ENCODE measurements at regions not wholly inside any gene's neighbourhood (a gene's known extent, or its start where the extent isn't known, plus 50 kb on each side); places are given as distances from the start of the nearest gene placed in this dataset.
"Not testable (repeated sequence)": the region's sequence is repeated elsewhere in the genome, so short reads cannot be mapped to it uniquely, and the experiment has no call there.

- Histone ChIP-seq H3K36me3 (ENCODE audit: control insufficient read depth, low read depth, low read length) (no peaks in the 10 kb centered on the region), H3K27ac (ENCODE audit: low read length) (no peak overlapping the region), H3K9me3 (ENCODE audit: control insufficient read depth, low read depth, low read length) (no peaks in the 10 kb centered on the region), H3K4me3 (ENCODE audit: low read length) (no peak overlapping the region), H3K9ac (ENCODE audit: low read length) (no peak overlapping the region), H3K27me3 (ENCODE audit: control insufficient read depth, insufficient read depth, low read length) (no peaks in the 10 kb centered on the region), H3K4me1 (ENCODE audit: control insufficient read depth, low read depth, low read length) (no peaks in the 10 kb centered on the region)
Measured at GRCh38 chr10:56104487-56104886, 256.6 kb downstream of the ZWINT start.

- H3K9me3 ChIP-seq (ENCODE audit: control insufficient read depth, low read depth, low read length): no peaks in the 10 kb centered on the region
- H3K9ac ChIP-seq (ENCODE audit: low read length): no peak overlapping the region
- no peaks in the 10 kb centered on the region for H3K27me3 ChIP-seq (ENCODE audit: control insufficient read depth, insufficient read depth, low read length)
- no peak overlapping the region for H3K4me3 ChIP-seq (ENCODE audit: low read length)
- no peak overlapping the region for H3K27ac ChIP-seq (ENCODE audit: low read length)
- H3K36me3 ChIP-seq (ENCODE audit: control insufficient read depth, low read depth, low read length): no peaks in the 10 kb centered on the region
- no peaks in the 10 kb centered on the region for H3K4me1 ChIP-seq (ENCODE audit: control insufficient read depth, low read depth, low read length)
Measured at GRCh38 chr10:56096226-56096517, 264.9 kb downstream of the ZWINT start.

- H3K9me3 ChIP-seq (ENCODE audit: control insufficient read depth, low read depth, low read length): no peaks in the 10 kb centered on the region
- H3K4me1 ChIP-seq (ENCODE audit: control insufficient read depth, low read depth, low read length): no peaks in the 10 kb centered on the region
- H3K27ac ChIP-seq (ENCODE audit: low read length): no peak overlapping the region
- H3K27me3 ChIP-seq (ENCODE audit: control insufficient read depth, insufficient read depth, low read length): no peaks in the 10 kb centered on the region
- H3K9ac ChIP-seq (ENCODE audit: low read length): no peak overlapping the region
- H3K36me3 ChIP-seq (ENCODE audit: control insufficient read depth, low read depth, low read length): no peaks in the 10 kb centered on the region
- no peak overlapping the region for H3K4me3 ChIP-seq (ENCODE audit: low read length)
Measured at GRCh38 chr10:56095506-56096225, 265.4 kb downstream of the ZWINT start.

GRCh38 chr10:56093645-56094044, 267.4 kb downstream of the ZWINT start:
- not testable (repeated sequence) for H3K27ac ChIP-seq (ENCODE audit: low read length); H3K4me1 ChIP-seq (ENCODE audit: control insufficient read depth, low read depth, low read length); H3K36me3 ChIP-seq (ENCODE audit: control insufficient read depth, low read depth, low read length); H3K4me3 ChIP-seq (ENCODE audit: low read length); H3K27me3 ChIP-seq (ENCODE audit: control insufficient read depth, insufficient read depth, low read length); H3K9me3 ChIP-seq (ENCODE audit: control insufficient read depth, low read depth, low read length); H3K9ac ChIP-seq (ENCODE audit: low read length)

- no peak overlapping the region for H3K4me3 ChIP-seq (ENCODE audit: low read length)
- H3K9me3 ChIP-seq (ENCODE audit: control insufficient read depth, low read depth, low read length): no peaks in the 10 kb centered on the region
- no peak overlapping the region for H3K27ac ChIP-seq (ENCODE audit: low read length)
- H3K4me1 ChIP-seq (ENCODE audit: control insufficient read depth, low read depth, low read length): no peaks in the 10 kb centered on the region
- no peaks in the 10 kb centered on the region for H3K36me3 ChIP-seq (ENCODE audit: control insufficient read depth, low read depth, low read length)
- no peak overlapping the region for H3K9ac ChIP-seq (ENCODE audit: low read length)
- no peaks in the 10 kb centered on the region for H3K27me3 ChIP-seq (ENCODE audit: control insufficient read depth, insufficient read depth, low read length)
Measured at GRCh38 chr10:56091872-56092271, 269.2 kb downstream of the ZWINT start.

- Histone ChIP-seq H3K9ac (ENCODE audit: low read length) (no peak overlapping the region), H3K4me3 (ENCODE audit: low read length) (no peak overlapping the region), H3K9me3 (ENCODE audit: control insufficient read depth, low read depth, low read length) (no peaks in the 10 kb centered on the region), H3K36me3 (ENCODE audit: control insufficient read depth, low read depth, low read length) (no peaks in the 10 kb centered on the region), H3K27ac (ENCODE audit: low read length) (no peak overlapping the region), H3K27me3 (ENCODE audit: control insufficient read depth, insufficient read depth, low read length) (no peaks in the 10 kb centered on the region), H3K4me1 (ENCODE audit: control insufficient read depth, low read depth, low read length) (no peaks in the 10 kb centered on the region)
Measured at GRCh38 chr10:56090914-56091540, 270.0 kb downstream of the ZWINT start.

GRCh38 chr10:56085406-56086122, 275.5 kb downstream of the ZWINT start:
- H3K27ac ChIP-seq (ENCODE audit: low read length): no peak overlapping the region
- no peak overlapping the region for H3K4me3 ChIP-seq (ENCODE audit: low read length)
- H3K27me3 ChIP-seq (ENCODE audit: control insufficient read depth, insufficient read depth, low read length): no peaks in the 10 kb centered on the region
- H3K9me3 ChIP-seq (ENCODE audit: control insufficient read depth, low read depth, low read length): no peaks in the 10 kb centered on the region
- no peaks in the 10 kb centered on the region for H3K36me3 ChIP-seq (ENCODE audit: control insufficient read depth, low read depth, low read length)
- H3K9ac ChIP-seq (ENCODE audit: low read length): no peak overlapping the region
- H3K4me1 ChIP-seq (ENCODE audit: control insufficient read depth, low read depth, low read length): no peaks in the 10 kb centered on the region

GRCh38 chr10:56082169-56082568, 278.9 kb downstream of the ZWINT start:
- H3K4me1 ChIP-seq (ENCODE audit: control insufficient read depth, low read depth, low read length): no peaks in the 10 kb centered on the region
- H3K27me3 ChIP-seq (ENCODE audit: control insufficient read depth, insufficient read depth, low read length): no peaks in the 10 kb centered on the region
- no peak overlapping the region for H3K9ac ChIP-seq (ENCODE audit: low read length)
- no peak overlapping the region for H3K27ac ChIP-seq (ENCODE audit: low read length)
- H3K36me3 ChIP-seq (ENCODE audit: control insufficient read depth, low read depth, low read length): no peaks in the 10 kb centered on the region
- no peak overlapping the region for H3K4me3 ChIP-seq (ENCODE audit: low read length)
- no peaks in the 10 kb centered on the region for H3K9me3 ChIP-seq (ENCODE audit: control insufficient read depth, low read depth, low read length)

GRCh38 chr10:56068473-56069263, 292.4 kb downstream of the ZWINT start:
- no peak overlapping the region for H3K9ac ChIP-seq (ENCODE audit: low read length)
- no peaks in the 10 kb centered on the region for H3K4me1 ChIP-seq (ENCODE audit: control insufficient read depth, low read depth, low read length)
- no peaks in the 10 kb centered on the region for H3K36me3 ChIP-seq (ENCODE audit: control insufficient read depth, low read depth, low read length)
- H3K9me3 ChIP-seq (ENCODE audit: control insufficient read depth, low read depth, low read length): no peaks in the 10 kb centered on the region
- no peaks in the 10 kb centered on the region for H3K27me3 ChIP-seq (ENCODE audit: control insufficient read depth, insufficient read depth, low read length)
- no peak overlapping the region for H3K27ac ChIP-seq (ENCODE audit: low read length)
- H3K4me3 ChIP-seq (ENCODE audit: low read length): no peak overlapping the region

GRCh38 chr10:56068040-56068439, 293.0 kb downstream of the ZWINT start:
- Histone ChIP-seq H3K27ac (ENCODE audit: low read length) (no peak overlapping the region), H3K36me3 (ENCODE audit: control insufficient read depth, low read depth, low read length) (no peaks in the 10 kb centered on the region), H3K9me3 (ENCODE audit: control insufficient read depth, low read depth, low read length) (no peaks in the 10 kb centered on the region), H3K27me3 (ENCODE audit: control insufficient read depth, insufficient read depth, low read length) (no peaks in the 10 kb centered on the region), H3K4me1 (ENCODE audit: control insufficient read depth, low read depth, low read length) (no peaks in the 10 kb centered on the region), H3K4me3 (ENCODE audit: low read length) (no peak overlapping the region), H3K9ac (ENCODE audit: low read length) (no peak overlapping the region)

GRCh38 chr10:56063642-56064041, 297.4 kb downstream of the ZWINT start:
- no peaks in the 10 kb centered on the region for H3K4me1 ChIP-seq (ENCODE audit: control insufficient read depth, low read depth, low read length)
- H3K27ac ChIP-seq (ENCODE audit: low read length): no peak overlapping the region
- no peak overlapping the region for H3K9ac ChIP-seq (ENCODE audit: low read length)
- H3K4me3 ChIP-seq (ENCODE audit: low read length): no peak overlapping the region
- H3K27me3 ChIP-seq (ENCODE audit: control insufficient read depth, insufficient read depth, low read length): no peaks in the 10 kb centered on the region
- no peaks in the 10 kb centered on the region for H3K36me3 ChIP-seq (ENCODE audit: control insufficient read depth, low read depth, low read length)
- H3K9me3 ChIP-seq (ENCODE audit: control insufficient read depth, low read depth, low read length): no peaks in the 10 kb centered on the region
